CD4-positive, alpha-beta T cell (primary cell): ENCODE measurements at regions not wholly inside any gene's neighbourhood (a gene's known extent, or its start where the extent isn't known, plus 50 kb on each side); places are given as distances from the start of the nearest gene placed in this dataset.

Experiments
- ATAC-seq: fragments of 200-7000 bp; cut with Tn5 transposase; one replicate; pipeline ENCODE4 v1.10.0; 2022; ENCODE audit warnings: mild to moderate bottlenecking; ENCODE audit not compliant: poor library complexity
- CTCF ChIA-PET: fragments of 350-600 bp; sonication (Branson Sonifier 250); formaldehyde crosslinking; loops from one replicate; lab custom pipeline; 2021; ENCODE audit warnings: antibody characterized with exemption, inconsistent platforms; lab: Charles Lee
- POLR2A ChIA-PET: fragments of 350-600 bp; sonication (Branson Sonifier 250); formaldehyde crosslinking; loops from one replicate; lab custom pipeline; 2021; ENCODE audit warnings: antibody characterized with exemption, inconsistent platforms; lab: Charles Lee
- DNase-seq, 14 experiments: peaks; one replicate each; pipeline ENCODE4 v3.0.0-alpha.2; 2013 to 2020; ENCODE audit warnings: mixed read lengths in 2 of 14
- H3K27ac ChIP-seq, 2 donors: one replicate each; pipeline versions ENCODE4 v1.5.1 to v1.7.0; 2013; ENCODE audit warnings: low read length in 2 of 2, low read depth in 1 of 2, mild to moderate bottlenecking in 1 of 2
- H3K27me3 ChIP-seq, 2 experiments: 1 replicate in 1 of 2; 2 replicates in 1 of 2; pipeline versions ENCODE4 v1.6.1 to v1.7.0; 2013; ENCODE audit warnings: low read length in 2 of 2, control low read depth in 1 of 2, mild to moderate bottlenecking in 1 of 2, moderate library complexity in 1 of 2; ENCODE audit not compliant: insufficient read depth in 2 of 2, control insufficient read depth in 1 of 2
- H3K36me3 ChIP-seq: one replicate; pipeline ENCODE4 v1.6.1; 2013; ENCODE audit warnings: low read length, control low read depth; ENCODE audit not compliant: insufficient read depth
- H3K4me1 ChIP-seq: one replicate; pipeline ENCODE4 v1.6.1; 2013; ENCODE audit warnings: low read length, control low read depth; ENCODE audit not compliant: insufficient read depth
- H3K4me3 ChIP-seq: one replicate; pipeline ENCODE4 v1.5.1; 2013; ENCODE audit warnings: mild to moderate bottlenecking, low read length, moderate library complexity
- H3K9me3 ChIP-seq, 2 experiments: 1 replicate in 1 of 2; 2 replicates in 1 of 2; pipeline versions ENCODE4 v1.6.1 to v1.7.0; 2013; ENCODE audit warnings: low read length in 2 of 2, mild to moderate bottlenecking in 2 of 2, control low read depth in 1 of 2, moderate library complexity in 1 of 2; ENCODE audit not compliant: control insufficient read depth in 1 of 2, insufficient read depth in 1 of 2
- H3K27ac Mint-ChIP-seq: one replicate; pipeline ENCODE4 v1.8.0; 2020; ENCODE audit warnings: mixed read lengths
- H3K27me3 Mint-ChIP-seq: one replicate; pipeline ENCODE4 v1.8.0; 2021; ENCODE audit warnings: mixed read lengths
- H3K36me3 Mint-ChIP-seq: one replicate; pipeline ENCODE4 v1.8.0; 2021; ENCODE audit warnings: low read depth, mixed read lengths
- H3K4me1 Mint-ChIP-seq: one replicate; pipeline ENCODE4 v1.8.0; 2021; ENCODE audit warnings: low read depth, mixed read lengths
- H3K4me3 Mint-ChIP-seq: one replicate; pipeline ENCODE4 v1.8.0; 2020; ENCODE audit warnings: mild to moderate bottlenecking, mixed read lengths
- H3K9me3 Mint-ChIP-seq: one replicate; pipeline ENCODE4 v1.8.0; 2020; ENCODE audit warnings: mixed read lengths
- intact Hi-C, 2 experiments: fragments of 100-400 bp; cut with DNase I in 1 of 2; cut with micrococcal nuclease in 1 of 2; formaldehyde crosslinking; loops; one replicate each; pipeline versions ENCODE4 v1.15.1 to v1.9.0; 2023 to 2025; cut with DNase I, micrococcal nuclease
- TF ChIP-seq, protein P1 (sequence below): fragments of 200-600 bp; IDR thresholded peaks from one replicate; pipeline ENCODE4 v1.8.0; 2022; ENCODE audit warnings: antibody characterized with exemption, mild to moderate bottlenecking

DNA sequence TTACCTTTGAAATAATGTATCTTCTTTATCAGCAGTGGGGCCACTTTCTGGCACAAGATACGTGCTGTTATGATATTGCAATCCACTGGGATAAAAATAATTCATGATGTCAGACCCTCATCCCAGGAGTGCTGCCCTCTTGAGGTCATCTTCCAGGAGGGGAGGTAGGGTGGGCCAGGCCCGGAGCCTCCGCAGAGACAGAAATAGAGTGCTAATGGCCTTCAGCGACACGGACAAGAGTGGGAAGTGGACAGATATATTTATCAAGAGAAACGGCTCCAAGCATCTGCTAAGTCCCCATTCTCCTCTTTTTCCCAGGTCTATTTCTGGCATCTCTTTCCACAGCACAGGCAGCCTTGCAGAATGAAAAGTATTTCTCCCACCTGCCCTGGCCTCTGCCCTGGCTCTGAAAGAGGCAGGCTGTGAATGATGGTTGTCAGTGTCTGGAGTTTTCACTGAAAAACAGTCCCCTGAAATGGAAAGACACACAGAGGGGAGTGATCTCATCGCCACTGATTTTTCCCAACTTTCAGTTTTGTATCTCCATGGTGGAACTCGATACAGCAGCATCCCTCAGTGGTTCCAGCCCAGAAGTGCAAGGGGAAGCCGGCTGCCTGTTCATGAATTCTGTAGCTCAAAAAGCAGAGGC is 251.7 kb upstream of the MYO3A start:
- ATAC-seq, result no peak
- intact Hi-C loops, result no loop called here
- no peaks in the 10 kb centered on the region for H3K4me1 ChIP-seq
- no peaks in the 10 kb centered on the region for H3K36me3 ChIP-seq
- H3K27me3 Mint-ChIP-seq, result peaks cover 4% of the 10 kb centered on the region
- no peak overlapping the region for H3K4me3 ChIP-seq
- H3K4me3 Mint-ChIP-seq, result no peak overlapping the region
- no peak for DNase-seq
- no peaks in the 10 kb centered on the region for H3K9me3 Mint-ChIP-seq
- no peak overlapping the region for H3K27ac ChIP-seq
- POLR2A ChIA-PET, result no interaction called here
- TF ChIP-seq, protein P1, sequence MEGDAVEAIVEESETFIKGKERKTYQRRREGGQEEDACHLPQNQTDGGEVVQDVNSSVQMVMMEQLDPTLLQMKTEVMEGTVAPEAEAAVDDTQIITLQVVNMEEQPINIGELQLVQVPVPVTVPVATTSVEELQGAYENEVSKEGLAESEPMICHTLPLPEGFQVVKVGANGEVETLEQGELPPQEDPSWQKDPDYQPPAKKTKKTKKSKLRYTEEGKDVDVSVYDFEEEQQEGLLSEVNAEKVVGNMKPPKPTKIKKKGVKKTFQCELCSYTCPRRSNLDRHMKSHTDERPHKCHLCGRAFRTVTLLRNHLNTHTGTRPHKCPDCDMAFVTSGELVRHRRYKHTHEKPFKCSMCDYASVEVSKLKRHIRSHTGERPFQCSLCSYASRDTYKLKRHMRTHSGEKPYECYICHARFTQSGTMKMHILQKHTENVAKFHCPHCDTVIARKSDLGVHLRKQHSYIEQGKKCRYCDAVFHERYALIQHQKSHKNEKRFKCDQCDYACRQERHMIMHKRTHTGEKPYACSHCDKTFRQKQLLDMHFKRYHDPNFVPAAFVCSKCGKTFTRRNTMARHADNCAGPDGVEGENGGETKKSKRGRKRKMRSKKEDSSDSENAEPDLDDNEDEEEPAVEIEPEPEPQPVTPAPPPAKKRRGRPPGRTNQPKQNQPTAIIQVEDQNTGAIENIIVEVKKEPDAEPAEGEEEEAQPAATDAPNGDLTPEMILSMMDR, result no peak
- H3K27ac Mint-ChIP-seq, result no peak overlapping the region
- CTCF ChIA-PET, result no interaction called here
- H3K36me3 Mint-ChIP-seq, result no peaks in the 10 kb centered on the region
- H3K27me3 ChIP-seq, result no peaks in the 10 kb centered on the region
- no peaks in the 10 kb centered on the region for H3K4me1 Mint-ChIP-seq
- peaks cover 0 to 4% of the 10 kb centered on the region in 2 experiments for H3K9me3 ChIP-seq

DNA sequence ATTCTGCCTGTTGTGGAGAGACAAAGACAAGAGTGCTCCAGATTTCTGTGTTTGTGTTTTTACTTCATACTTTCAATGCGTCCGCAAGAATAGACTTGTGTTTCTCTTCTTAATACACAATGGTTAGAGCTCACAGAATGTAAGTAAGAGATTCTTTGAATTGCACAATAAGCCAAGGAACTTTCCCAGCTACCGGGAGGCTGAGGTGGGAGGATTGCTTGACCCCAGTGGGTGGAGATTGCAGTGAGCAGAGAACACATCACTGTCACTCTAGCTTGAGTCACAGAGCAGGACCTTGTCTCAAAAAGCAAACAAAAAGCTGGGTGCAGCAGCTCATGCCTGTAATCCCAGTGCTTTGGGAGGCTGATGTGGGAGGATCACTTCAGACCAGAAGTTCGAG is 250.7 kb upstream of the MYO3A start:
- intact Hi-C loops, result no loop called here
- no peak overlapping the region for H3K27ac ChIP-seq
- TF ChIP-seq, protein P1, result no peak
- POLR2A ChIA-PET, result no interaction called here
- H3K9me3 ChIP-seq, result peaks cover 0 to 4% of the 10 kb centered on the region in 2 experiments
- no peak for ATAC-seq
- H3K27ac Mint-ChIP-seq, result no peak overlapping the region
- DNase-seq, result no peak
- H3K9me3 Mint-ChIP-seq, result no peaks in the 10 kb centered on the region
- H3K4me1 Mint-ChIP-seq, result no peaks in the 10 kb centered on the region
- no peaks in the 10 kb centered on the region for H3K27me3 ChIP-seq
- no peaks in the 10 kb centered on the region for H3K36me3 ChIP-seq
- H3K36me3 Mint-ChIP-seq, result no peaks in the 10 kb centered on the region
- H3K4me1 ChIP-seq, result no peaks in the 10 kb centered on the region
- H3K4me3 Mint-ChIP-seq, result no peak overlapping the region
- no peak overlapping the region for H3K4me3 ChIP-seq
- CTCF ChIA-PET, result no interaction called here
- H3K27me3 Mint-ChIP-seq, result peaks cover 4% of the 10 kb centered on the region

- Mint-ChIP-seq H3K27ac (no peak overlapping the region), H3K36me3 (no peaks in the 10 kb centered on the region), H3K27me3 (peaks cover 4% of the 10 kb centered on the region), H3K4me3 (no peak overlapping the region), H3K4me1 (no peaks in the 10 kb centered on the region), H3K9me3 (no peaks in the 10 kb centered on the region)
- H3K27me3 ChIP-seq, result no peaks in the 10 kb centered on the region
- H3K36me3 ChIP-seq, result no peaks in the 10 kb centered on the region
- intact Hi-C loops, result no loop called here
- CTCF ChIA-PET, result no interaction called here
- H3K4me3 ChIP-seq, result no peak overlapping the region
- ATAC-seq, result no peak
- TF ChIP-seq, protein P1, result no peak
- H3K4me1 ChIP-seq, result no peaks in the 10 kb centered on the region
- POLR2A ChIA-PET, result no interaction called here
- no peak overlapping the region for H3K27ac ChIP-seq
- H3K9me3 ChIP-seq, result no peaks in the 10 kb centered on the region
- no peak for DNase-seq
Observed at GRCh38 chr10:25687521-25687920, 246.5 kb upstream of the MYO3A start.
